LHCN-M2 (cell line): ENCODE measurements at regions not wholly inside any gene's neighbourhood (a gene's known extent, or its start where the extent isn't known, plus 50 kb on each side); places are given as distances from the start of the nearest gene placed in this dataset.

Experiments used
- DNase-seq: peaks from one replicate; pipeline ENCODE4 v3.0.0-alpha.2; 2012; ENCODE audit warnings: low read depth

- no peak for DNase-seq
These were observed 158.1 kb downstream of the RBFOX3 start for GRCh38 chr17:79452706-79453105.

GRCh38 chr17:79451167-79451566 is 159.7 kb downstream of the RBFOX3 start:
- no peak for DNase-seq

DNA sequence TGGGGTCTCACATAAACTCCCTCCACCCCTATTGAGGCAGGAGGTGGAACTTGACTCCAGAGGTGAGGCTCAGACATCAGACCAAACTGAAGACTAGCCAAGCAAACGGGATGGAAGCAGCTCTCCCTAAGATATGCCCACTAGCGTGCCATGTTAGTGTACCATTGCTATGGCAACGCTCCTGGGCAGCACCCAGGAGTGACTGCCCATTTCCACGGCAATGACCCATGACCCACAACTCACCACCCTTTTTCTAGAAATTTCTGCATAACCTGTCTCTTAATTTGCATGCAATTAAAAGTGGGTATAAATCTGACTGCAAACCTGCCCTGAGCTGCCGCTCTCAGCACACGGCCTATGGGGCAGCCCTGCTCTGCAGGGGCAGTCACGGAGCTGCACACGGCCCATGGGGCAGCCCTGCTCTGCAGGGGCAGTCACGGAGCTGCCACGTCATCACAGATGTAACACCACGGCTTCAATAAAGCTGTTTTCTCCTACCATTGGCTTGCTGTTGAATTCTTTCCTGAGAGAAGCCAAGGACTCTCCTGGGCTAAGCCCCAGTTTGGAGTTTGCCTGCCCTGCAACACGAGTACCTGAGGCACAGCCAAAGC is 164.3 kb downstream of the RBFOX3 start:
- DNase-seq = no peak

GRCh38 chr17:79444198-79444597 is 166.7 kb downstream of the RBFOX3 start:
- no peak for DNase-seq

DNA sequence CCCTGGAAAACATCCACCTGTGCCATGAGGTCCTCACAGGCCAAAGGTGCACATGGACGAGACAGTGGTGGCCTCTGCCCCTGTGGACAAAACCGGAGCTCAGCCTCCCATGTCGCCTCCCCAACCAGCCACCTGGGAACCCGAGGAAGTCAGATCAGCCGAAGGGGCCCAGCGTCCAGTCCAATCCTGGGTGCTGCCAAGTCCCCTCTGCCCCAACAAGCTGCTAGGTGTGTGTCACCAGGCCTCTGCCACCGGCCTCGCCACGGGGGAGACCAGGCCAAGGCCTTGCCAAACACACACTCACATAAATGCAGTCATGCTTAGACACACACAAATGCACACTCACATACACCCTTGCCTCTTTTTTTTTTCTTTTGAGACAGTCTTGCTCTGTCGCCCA is 167.8 kb downstream of the RBFOX3 start:
- no peak for DNase-seq

DNA sequence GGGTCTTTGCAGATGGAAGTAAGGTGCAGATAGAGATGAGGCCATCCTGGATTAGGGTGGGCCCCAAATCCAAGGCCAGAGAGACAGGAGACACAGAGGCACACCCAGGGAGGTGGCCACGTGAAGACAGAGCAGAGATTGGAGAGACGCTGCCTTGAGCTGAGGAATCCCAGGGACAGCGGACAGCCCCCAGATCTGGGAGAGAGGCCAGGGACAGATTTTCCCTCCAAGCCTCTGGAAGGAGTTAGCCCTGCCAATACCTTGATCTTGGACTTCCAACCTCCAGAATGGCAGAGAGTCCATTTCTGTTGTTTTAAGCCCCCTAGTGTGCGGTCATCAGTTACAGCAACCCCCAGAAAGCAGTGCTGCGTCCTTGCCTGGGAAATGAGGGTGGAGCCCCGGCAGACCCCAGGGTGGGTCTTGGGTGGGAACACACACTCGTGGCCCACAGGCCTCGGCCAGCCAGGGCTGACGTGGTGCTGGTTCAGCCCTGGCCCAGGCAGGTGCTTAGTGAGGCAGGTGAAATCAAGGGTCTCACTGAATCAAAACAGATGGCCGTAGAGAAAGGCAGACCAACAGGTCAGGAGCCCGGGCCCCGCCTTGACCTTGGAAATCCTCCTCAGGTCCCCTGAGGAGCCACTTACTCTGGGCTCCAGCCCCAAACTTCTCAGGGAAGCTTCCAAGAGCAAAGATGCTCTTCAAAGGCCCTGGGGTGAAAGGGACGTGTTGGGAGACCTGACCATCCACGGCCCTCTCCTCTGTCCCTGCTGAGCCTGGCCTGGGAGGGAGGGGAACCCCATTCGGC is 169.3 kb downstream of the RBFOX3 start:
- DNase-seq = no peak

DNA sequence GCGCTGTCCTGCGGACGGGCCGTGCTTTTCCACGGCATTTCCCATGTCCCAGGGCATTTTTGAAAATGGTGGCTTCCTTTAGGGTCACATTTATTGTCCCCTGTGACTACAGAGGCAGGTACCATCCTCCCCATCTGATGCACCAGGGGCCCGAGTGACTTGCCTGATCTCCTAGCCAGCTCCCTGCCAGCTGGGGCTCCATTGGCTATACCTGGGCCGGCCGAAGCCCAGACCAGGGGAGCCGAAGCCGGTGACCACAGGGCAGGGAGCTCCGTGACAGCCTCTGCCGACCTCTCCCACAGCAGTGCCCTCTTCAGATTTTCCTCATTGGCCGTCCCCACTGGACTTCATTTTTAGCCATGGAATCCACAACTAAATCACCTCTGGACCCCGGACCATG is 170.6 kb downstream of the RBFOX3 start:
- DNase-seq = no peak

- DNase-seq = no peak
These were observed 171.4 kb downstream of the RBFOX3 start for GRCh38 chr17:79439493-79439892.

DNA sequence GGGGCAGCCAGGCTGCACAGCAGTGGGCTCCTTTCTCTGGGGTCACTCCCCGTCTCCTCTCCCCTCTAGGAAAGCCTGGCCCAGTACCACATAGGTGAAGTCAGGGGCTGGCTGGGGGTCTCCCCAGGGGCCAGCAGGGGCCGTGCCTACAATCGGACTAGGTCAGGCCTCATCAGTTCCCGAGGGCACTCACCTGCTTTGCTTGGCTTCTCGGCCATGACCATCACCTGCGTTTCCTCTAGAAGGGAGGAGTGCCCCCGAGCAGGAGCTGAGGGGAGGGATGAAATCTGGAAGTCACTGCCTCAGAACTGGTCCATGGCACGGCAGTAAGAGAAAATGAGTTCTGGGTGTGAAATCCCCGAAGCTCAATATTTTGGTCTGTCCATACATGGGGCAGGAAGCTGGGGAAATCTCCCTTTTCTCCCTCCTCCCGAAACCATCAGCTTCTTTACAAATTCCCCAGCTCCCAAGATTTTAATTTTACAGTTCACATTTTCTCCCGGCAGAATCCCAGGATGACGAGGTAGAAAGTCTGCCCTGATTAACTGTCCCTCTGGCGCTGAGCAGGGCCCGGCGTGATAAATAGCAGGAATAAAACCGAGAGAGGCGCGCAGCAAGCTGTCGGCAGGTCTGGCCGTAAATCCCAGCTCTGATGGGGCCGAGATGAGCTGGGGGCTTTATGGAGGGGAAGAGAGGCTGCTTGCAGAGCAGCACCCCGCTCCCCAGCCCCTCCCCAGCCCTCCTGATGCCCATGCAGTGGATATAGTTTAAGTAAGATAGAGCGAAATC is 172.1 kb downstream of the RBFOX3 start:
- no peak for DNase-seq

DNA sequence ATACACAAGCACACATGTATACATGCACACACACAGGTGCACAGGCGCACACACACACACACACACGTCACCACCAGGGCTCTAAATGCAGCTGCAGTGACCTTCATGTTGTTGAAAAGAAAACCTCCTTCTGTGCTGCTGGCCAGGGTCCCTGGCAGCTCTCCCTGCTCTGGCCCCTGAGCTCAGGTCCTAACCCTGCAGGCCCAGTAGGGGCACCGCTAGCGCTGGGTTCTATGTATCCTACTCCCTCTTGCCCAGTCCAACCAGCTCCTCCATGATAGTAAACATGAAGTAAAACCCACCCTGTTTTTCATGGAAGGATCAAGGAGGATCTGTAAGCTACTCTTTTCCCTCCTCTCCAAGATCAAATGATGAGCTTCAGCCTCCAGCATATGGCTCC is 172.8 kb downstream of the RBFOX3 start:
- no peak for DNase-seq

DNA sequence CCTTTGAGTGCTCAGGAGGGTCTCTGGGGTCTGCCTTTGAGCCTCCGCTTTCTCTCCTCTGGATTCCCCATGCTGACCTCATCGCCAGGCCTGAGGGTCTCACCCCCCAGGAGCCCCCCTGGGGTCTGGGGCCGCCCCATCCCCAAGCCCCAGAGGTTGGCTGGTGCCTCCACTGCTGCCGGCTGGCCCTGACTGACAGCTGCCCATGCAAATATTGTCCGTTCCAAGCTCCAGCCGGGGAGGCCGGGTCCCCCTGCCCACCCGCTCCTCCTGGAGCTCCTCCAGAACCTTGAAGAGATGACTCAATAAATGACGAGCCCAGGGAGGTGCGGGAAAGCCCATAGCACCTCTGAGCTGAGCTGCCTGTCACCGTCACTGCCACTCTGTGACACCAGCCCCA is 173.8 kb downstream of the RBFOX3 start:
- DNase-seq = no peak

GRCh38 chr17:79435962-79436361 is 174.9 kb downstream of the RBFOX3 start:
- DNase-seq = no peak

DNA sequence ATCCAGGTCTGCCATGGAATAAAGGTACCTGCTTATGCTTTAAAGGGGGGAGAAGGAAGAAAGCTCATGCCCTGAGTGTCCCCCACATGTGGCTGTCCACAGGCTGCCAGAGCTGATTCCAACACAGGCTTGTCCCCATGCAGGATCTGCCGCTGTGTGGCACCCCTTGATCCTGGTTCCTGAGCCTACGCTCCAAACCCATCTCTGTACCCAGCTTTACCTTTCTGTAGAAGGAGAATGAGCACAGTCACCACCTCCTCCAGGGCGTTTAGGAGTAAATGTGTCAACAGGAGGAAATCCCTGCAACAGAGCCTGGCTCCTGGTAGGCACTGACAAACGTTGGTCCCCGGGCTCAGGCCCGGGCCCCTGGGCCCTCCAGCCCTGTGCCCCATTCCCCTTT is 175.6 kb downstream of the RBFOX3 start:
- no peak for DNase-seq

DNA sequence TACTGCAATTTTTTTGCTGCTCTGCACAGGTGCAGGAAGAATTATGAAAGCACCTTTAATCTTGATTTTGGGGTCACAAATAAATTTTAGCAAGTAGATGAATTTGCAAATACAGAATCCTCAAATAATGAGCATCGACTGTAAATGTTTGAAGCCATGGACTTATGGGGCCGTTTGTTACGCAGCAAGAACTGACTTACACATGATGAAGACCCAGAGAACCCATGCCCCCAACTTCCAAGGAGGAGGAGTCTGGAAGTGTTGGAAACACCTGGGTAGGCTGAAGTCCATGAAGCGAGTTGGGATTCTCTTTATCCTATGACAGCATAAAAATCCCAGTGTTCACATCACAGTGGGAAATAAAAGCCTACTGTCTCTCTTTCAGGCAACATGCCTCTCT is 176.6 kb downstream of the RBFOX3 start:
- DNase-seq = no peak

DNA sequence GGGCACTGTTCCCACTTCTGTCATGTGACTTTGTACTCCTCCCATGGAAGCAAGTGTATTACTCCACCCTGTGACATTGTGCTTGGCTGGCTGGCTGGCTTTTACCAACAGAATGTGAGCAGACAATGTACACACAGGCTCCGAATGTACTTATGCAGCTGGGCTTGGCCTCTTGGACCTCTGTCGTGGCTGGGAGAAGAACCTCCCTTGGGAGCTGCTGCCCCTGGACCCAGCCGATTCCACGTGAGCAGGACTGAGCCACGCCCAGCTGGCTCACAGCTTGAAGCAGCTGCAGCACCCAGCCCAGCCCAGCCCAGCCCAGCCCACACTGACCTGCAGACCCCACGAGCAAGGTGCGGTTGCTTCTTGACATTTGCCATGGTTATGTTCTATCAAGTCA is 177.5 kb downstream of the RBFOX3 start:
- DNase-seq = no peak

GRCh38 chr17:79431175-79431574 is 179.7 kb downstream of the RBFOX3 start:
- DNase-seq = no peak

DNA sequence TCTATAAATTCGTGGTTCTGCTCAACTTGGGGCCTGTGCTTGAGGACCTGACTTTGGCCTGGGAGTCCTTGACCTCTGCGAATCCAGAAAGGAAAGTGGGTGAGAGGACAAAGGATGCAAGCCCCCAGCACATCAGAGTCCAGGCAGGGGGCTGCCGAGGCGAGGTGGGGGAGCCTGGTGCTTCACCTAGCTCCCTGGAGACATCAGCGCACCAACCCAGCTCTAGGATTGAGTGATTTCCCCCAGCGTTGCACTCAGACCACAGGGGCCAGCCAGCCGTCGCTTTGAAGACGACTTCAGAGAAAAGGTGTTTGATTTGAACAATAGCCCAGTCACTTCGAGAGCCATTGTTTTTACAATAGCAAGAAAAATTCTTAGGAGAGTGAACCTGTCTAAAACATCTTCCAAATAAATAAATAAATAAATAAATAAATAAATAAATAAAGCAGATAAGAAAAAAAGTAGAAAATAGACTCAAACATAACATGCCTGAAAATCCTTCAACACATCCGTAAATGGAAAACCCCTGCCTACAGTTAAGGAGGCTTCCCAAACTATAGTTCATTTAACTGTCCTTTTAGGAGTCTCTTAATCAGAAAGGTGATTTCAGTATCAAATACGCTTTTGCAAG is 180.9 kb downstream of the RBFOX3 start:
- no peak for DNase-seq

DNA sequence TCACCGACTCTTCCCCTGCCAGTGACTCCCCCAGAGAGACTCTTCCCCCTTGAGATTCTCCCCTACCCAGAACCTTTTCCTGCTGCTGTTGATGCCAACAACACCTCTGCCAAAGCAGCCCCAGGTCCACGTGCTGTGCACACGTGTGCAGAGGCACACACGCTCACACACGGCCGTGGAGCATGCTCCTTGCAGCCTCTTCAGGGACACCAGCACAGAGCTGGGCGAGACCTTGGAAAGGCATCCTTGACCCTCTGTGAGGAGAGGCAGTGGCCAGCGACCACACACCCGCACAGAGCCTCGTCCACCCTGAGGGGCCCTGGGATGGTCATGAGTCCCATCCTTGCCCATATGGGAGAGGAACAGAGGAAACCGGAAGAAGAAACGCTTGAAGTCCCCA is 181.9 kb downstream of the RBFOX3 start:
- no peak for DNase-seq

- no peak for DNase-seq
These were observed 183.0 kb downstream of the RBFOX3 start for GRCh38 chr17:79427621-79428539.

GRCh38 chr17:79425686-79426085 is 185.2 kb downstream of the RBFOX3 start:
- DNase-seq = no peak
